ENCODE measurements at regions not wholly inside any gene's neighbourhood (a gene's known extent, or its start where the extent isn't known, plus 50 kb on each side); places are given as distances from the start of the nearest gene placed in this dataset.

DNA sequence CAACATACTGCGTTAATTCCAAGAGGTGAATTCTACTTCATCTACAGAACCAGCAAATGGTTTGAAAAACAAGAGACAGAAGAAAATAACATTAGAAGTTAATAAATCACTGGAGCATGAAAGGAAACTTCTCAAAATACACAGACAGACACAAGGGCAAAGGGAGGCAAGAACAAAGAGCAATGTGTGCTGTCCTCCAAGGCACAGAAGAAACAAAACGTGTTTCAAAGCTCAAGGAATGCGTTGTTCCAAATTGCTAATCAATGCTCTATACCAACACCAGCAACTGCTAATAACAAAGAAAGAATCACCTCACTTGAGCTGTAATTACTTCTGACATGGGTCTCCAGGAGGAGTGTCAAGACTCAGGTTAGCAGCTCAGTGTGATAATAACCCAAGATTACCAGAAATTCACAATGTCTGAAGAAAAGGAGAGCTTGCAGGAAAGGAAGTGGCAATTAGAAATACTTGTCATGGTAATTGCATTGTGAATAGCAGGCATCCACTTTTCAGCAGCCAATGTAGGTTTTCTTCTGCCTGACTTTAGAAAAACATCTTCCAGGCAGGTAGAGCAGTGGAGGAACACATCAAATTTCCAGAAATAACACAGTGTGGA lies 175.4 kb downstream of the SEC16B start:
- no peak overlapping the region for H3K4me3 ChIP-seq
- no peak overlapping the region for H3K27ac ChIP-seq
- no peaks in the 10 kb centered on the region for H3K4me1 ChIP-seq (replicated peaks)
- H3K9me3 ChIP-seq (replicated peaks) = no peaks in the 10 kb centered on the region; the same call in 1 of the 2 replicates
- H3K27me3 ChIP-seq (replicated peaks) = no peaks in the 10 kb centered on the region
- no peak for DNase-seq (ENCODE audit: low read depth in 1 of 2, low spot score in 2 of 2)
- H3K36me3 ChIP-seq = no peaks in the 10 kb centered on the region

DNA sequence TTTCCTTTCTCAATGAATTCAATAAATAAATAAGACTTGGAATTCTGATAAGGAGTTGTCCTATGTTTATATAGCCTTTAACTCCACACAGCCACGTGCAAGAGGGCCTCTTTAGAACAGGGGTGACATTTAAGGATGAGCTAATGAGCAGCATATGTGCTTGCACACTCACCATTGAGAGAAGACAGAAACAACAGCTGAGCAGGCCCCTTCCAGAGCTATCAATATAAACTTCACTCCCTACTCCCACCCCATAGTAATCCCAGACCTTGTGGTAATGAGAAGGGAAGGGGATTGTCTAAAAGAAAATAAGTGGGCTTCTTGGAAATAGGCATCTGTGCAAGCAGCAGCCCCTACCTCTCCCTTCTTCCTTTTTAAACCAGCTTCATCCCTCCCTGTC lies 176.0 kb downstream of the SEC16B start:
- H3K4me1 ChIP-seq (replicated peaks) = no peaks in the 10 kb centered on the region
- H3K4me3 ChIP-seq = no peak overlapping the region
- H3K9me3 ChIP-seq (replicated peaks) = no peaks in the 10 kb centered on the region; the same call in 1 of the 2 replicates
- no peaks in the 10 kb centered on the region for H3K27me3 ChIP-seq (replicated peaks)
- no peak for DNase-seq (ENCODE audit: low read depth in 1 of 2, low spot score in 2 of 2)
- H3K27ac ChIP-seq = no peak overlapping the region
- H3K36me3 ChIP-seq = no peaks in the 10 kb centered on the region

DNA sequence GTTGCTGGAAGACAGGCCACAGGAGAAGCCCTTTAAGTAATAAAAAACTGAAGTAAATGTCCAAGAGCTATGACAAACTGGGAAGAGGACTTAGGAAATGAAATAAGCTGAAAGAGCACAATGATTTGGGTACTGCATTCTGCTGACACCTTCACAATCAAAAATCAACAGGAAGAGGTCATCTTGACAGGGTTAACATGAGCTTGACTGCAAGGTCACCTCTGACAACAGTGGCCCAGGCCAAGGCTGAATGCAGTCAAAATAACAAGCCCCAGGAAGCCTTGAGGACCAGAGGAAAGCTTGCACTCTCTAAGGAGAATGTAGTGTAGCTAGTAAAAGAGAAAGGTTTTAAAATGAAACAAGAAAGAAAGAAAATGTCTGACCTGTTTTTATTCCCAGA lies 179.3 kb downstream of the SEC16B start:
- Histone ChIP-seq H3K27ac (no peak overlapping the region), H3K36me3 (no peaks in the 10 kb centered on the region), H3K4me1 (replicated peaks) (no peaks in the 10 kb centered on the region), H3K9me3 (replicated peaks) (no peaks in the 10 kb centered on the region; the same call in 1 of the 2 replicates), H3K4me3 (no peak overlapping the region), H3K27me3 (replicated peaks) (no peaks in the 10 kb centered on the region)
- no peak for DNase-seq (ENCODE audit: low read depth in 1 of 2, low spot score in 2 of 2)

DNA sequence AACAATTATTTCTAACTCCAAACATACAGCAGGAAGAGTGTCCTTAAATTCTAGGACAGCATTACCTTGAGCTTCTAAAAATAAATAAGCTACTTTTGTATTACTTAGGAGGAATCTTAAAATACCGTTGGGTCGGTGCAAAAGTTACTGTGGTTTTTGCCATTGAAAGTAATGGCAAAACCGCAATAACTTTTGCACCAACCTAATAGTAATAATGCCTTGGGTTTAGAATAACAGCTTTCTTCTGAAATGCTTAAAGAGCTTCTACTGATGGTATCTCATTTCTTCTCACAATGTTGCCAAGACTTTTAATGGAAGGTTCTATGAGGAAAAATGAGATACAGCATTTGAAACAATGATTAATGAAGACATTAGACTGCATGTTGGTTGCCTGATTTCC lies 179.9 kb downstream of the SEC16B start:
- H3K27me3 ChIP-seq (replicated peaks) = no peaks in the 10 kb centered on the region
- H3K4me1 ChIP-seq (replicated peaks) = no peaks in the 10 kb centered on the region
- no peaks in the 10 kb centered on the region; the same call in 1 of the 2 replicates for H3K9me3 ChIP-seq (replicated peaks)
- H3K4me3 ChIP-seq = no peak overlapping the region
- no peaks in the 10 kb centered on the region for H3K36me3 ChIP-seq
- H3K27ac ChIP-seq = no peak overlapping the region
- DNase-seq (ENCODE audit: low read depth in 1 of 2, low spot score in 2 of 2) = no peak

DNA sequence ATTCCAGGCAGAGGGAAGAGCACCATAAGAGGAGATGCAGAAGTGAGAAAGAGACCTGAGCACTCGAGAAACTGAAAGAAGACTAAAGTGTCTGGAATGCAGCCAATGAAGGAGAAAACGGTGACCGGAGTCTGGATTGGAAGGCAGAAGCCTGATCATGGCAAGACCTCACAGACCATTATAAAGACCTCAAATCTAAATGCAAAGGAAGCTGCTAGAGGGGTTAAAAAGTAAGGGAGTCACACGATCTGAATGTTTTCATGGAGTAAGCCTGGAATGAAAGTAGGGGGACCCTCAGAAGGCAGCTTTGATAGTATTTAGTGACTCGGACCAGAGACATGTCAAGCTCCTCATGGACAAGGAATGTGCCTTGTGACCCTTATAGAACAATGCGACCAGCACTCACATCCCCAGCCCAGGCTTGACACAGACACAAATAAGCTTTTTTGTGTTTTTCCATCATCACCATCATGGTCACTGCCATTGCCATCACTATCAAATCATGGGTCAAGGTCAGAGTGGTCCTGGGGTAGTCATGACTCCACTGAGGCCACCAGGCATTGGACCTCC lies 183.6 kb downstream of the SEC16B start:
- no peaks in the 10 kb centered on the region for H3K27me3 ChIP-seq (replicated peaks)
- no peak overlapping the region for H3K27ac ChIP-seq
- no peaks in the 10 kb centered on the region for H3K9me3 ChIP-seq (replicated peaks)
- H3K4me3 ChIP-seq = no peak overlapping the region
- H3K36me3 ChIP-seq = no peaks in the 10 kb centered on the region
- DNase-seq (ENCODE audit: low read depth in 1 of 2, low spot score in 2 of 2) = no peak
- H3K4me1 ChIP-seq (replicated peaks) = no peaks in the 10 kb centered on the region

DNA sequence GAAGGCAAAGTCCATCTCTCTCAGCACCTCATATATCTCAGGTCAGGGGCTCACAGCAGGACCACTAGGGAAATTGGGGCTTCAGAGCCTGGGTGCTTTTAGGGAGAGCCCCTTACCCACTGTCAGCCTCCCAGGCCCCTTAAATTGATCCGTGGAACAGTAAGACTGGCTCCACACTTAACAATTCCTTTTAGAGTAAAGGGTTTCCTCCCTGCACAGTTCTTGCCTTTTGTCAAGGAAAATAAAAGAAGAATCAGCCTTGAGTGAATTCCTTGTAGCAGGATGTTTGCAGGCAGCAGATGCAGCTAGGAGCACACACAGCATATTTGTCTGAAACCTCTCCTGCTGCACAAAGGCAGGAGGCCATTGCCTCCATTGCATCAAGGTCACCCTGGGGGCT lies 184.9 kb downstream of the SEC16B start:
- Histone ChIP-seq H3K36me3 (no peaks in the 10 kb centered on the region), H3K27ac (no peak overlapping the region), H3K9me3 (replicated peaks) (no peaks in the 10 kb centered on the region), H3K27me3 (replicated peaks) (no peaks in the 10 kb centered on the region), H3K4me3 (no peak overlapping the region), H3K4me1 (replicated peaks) (no peaks in the 10 kb centered on the region)
- DNase-seq (ENCODE audit: low read depth in 1 of 2, low spot score in 2 of 2) = no peak

DNA sequence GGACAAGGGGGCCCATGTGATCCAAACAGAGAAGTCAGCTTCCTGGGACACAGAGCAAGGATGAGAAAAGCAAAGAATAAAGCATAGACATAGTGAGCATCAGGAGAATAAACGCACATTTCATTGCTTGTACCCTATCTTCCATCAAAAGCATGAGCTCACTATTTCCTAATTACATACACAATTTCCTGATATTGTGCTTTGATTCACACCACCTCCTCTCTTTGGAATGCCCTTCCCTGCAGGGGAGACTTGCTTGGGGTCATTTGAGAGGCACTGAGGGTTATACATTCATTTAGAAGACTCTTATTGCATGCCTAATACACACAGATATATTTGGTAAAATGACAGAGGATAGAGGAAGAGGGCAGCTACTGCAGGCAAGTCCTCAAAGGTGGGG lies 185.4 kb downstream of the SEC16B start:
- no peaks in the 10 kb centered on the region for H3K27me3 ChIP-seq (replicated peaks)
- H3K4me3 ChIP-seq = no peak overlapping the region
- no peak for DNase-seq (ENCODE audit: low read depth in 1 of 2, low spot score in 2 of 2)
- no peaks in the 10 kb centered on the region for H3K9me3 ChIP-seq (replicated peaks)
- H3K27ac ChIP-seq = no peak overlapping the region
- H3K36me3 ChIP-seq = no peaks in the 10 kb centered on the region
- H3K4me1 ChIP-seq (replicated peaks) = no peaks in the 10 kb centered on the region

DNA sequence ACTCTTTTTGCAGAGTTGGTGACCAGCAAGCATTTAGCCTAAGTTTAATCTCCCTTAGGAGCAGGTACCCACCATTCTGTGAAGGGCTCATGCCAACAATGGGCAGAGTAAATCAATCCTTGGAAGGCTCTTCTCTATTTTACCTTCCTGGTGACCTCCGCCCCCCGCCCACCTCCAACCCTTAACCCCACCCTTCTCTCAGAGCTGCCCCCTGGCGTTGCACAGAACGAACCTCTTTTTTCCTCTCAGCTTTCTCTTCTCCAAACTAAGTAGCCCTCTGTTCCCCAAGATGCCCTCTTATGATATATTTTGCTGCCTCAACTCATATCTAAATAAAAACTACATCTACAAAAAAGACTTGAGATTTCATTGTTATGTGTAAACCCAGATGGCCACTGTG lies 186.8 kb downstream of the SEC16B start:
- H3K4me1 ChIP-seq (replicated peaks) = no peaks in the 10 kb centered on the region
- H3K36me3 ChIP-seq = no peaks in the 10 kb centered on the region
- no peak for DNase-seq (ENCODE audit: low read depth in 1 of 2, low spot score in 2 of 2)
- no peak overlapping the region for H3K27ac ChIP-seq
- H3K27me3 ChIP-seq (replicated peaks) = no peaks in the 10 kb centered on the region
- H3K4me3 ChIP-seq = no peak overlapping the region
- no peaks in the 10 kb centered on the region for H3K9me3 ChIP-seq (replicated peaks)

DNA sequence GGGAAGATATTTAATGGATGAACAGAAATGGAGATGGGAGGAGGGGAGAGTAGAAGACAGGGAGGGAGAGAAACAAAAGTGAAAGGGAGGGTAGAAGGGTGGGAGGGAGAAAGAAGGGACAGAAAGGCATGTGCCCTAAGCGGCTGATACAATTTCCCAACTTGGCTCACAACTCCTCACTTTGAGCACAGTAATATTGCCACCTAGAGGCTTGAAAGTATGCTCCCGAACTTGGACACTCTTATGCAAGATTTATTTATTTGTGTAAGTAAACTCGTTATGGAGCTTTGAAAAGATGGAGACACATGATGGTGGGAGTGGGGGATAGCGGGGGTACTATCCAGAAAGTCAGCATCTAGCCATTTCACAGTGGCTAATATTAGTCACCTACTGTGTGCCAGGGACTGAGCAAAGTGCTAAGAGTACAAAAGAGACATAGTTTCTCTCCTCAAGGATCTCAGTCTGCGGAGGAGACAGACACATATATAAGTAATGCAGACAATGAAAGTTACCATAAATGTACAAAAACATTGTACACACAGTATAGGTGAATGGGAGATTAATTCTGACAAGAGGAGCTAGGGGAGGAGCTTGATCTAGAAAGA lies 189.7 kb downstream of the SEC16B start:
- Histone ChIP-seq H3K27me3 (replicated peaks) (no peaks in the 10 kb centered on the region), H3K4me1 (replicated peaks) (no peaks in the 10 kb centered on the region), H3K36me3 (no peaks in the 10 kb centered on the region), H3K4me3 (no peak overlapping the region), H3K9me3 (replicated peaks) (no peaks in the 10 kb centered on the region), H3K27ac (no peak overlapping the region)
- DNase-seq (ENCODE audit: low read depth in 1 of 2, low spot score in 2 of 2) = peak in 1 of 2 experiments; percentile 23

DNA sequence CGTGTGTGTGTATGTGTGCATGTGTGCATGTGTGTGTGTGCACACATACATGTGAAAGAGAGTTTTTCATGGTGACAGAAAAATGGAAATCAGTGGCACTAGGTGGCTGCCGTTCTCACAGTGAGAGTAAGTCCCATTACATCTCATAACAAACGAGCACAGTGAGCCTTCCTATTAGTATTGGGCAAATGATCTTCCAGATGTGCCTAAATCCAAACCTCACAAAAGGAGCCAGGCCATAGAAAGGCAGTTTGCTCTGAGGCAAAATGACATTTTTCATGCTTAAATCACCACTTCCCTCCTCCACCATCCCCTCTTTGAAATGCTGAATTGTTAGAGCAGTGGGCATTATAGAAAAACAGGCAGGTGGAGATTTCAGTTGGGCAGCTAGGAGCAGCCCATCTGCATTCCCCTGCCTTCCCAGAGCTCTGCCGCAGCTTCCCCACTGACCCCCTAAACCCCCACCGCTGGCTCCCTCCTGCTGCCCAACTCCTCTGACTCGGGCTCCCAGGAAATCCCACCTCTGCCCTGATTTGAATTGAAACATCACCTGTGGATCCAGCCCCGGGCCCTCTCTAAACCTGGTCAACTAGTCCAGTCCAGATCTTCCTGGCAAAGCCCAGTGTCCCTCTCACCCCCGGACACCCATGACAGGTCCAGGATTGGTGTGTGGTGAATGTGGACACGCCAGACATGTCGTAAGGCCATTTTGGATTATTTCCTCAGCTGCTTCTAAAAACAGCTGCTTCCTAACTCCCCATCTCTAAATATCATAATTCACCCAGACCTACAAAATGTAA lies 190.5 kb downstream of the SEC16B start:
- H3K27me3 ChIP-seq (replicated peaks) = no peaks in the 10 kb centered on the region
- no peaks in the 10 kb centered on the region for H3K9me3 ChIP-seq (replicated peaks)
- H3K36me3 ChIP-seq = no peaks in the 10 kb centered on the region
- DNase-seq (ENCODE audit: low read depth in 1 of 2, low spot score in 2 of 2) = no peak
- no peak overlapping the region for H3K27ac ChIP-seq
- H3K4me3 ChIP-seq = no peak overlapping the region
- no peaks in the 10 kb centered on the region for H3K4me1 ChIP-seq (replicated peaks)

DNA sequence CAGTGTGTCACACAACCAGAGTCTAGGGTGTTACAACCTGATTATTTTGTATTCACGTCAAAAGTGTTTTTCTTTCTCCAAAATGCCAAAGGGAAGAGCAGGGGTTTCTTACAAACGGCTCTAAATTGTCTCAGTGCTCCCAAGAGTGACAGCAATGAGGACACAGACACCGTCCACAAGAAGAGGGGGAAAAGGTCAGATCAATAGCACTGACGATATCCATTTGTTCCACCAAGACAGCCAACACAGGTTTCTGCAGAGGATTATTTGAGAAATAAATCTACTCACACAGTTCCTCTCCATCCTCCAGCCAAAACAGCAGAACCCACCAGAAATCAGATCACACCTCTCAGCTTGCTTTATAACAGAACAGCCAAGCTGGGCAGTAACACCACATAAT lies 193.9 kb downstream of the SEC16B start:
- H3K4me3 ChIP-seq = no peak overlapping the region
- no peaks in the 10 kb centered on the region for H3K36me3 ChIP-seq
- no peaks in the 10 kb centered on the region for H3K4me1 ChIP-seq (replicated peaks)
- H3K27ac ChIP-seq = no peak overlapping the region
- 0 out of 2 replicates have a peak, but pooled peaks cover 12% of the 10 kb centered on the region for H3K9me3 ChIP-seq (replicated peaks)
- H3K27me3 ChIP-seq (replicated peaks) = no peaks in the 10 kb centered on the region
- no peak for DNase-seq (ENCODE audit: low read depth in 1 of 2, low spot score in 2 of 2)

DNA sequence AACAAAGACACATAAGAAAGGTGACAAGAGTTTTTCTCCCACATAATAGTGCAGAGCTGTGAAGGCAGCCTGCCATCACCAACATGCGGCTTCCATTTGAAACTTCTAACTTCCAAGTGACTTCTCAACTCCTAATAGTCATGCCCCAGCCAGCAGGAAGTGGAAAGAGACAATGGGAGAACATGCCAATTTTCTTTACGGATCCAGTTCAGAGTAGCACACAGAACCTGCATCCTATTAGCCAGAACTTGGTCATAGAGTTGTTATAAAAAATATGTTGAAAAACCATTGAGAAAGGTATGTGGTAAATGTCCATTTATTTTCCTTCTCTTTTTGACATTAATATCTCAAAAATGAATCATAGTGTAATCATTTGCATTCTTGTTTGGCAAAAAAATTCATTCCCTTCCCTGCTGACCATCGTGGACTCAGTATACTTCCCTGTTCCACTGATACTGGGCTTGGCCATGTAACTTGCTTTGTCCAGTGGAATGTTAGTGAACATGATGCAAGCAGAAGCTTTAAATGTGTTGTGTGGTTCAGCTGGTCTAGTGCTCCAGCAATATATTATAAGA lies 197.4 kb downstream of the SEC16B start:
- H3K9me3 ChIP-seq (replicated peaks) = 0 out of 2 replicates have a peak, but pooled peaks cover 12% of the 10 kb centered on the region
- H3K27me3 ChIP-seq (replicated peaks) = no peaks in the 10 kb centered on the region
- H3K36me3 ChIP-seq = no peaks in the 10 kb centered on the region
- H3K27ac ChIP-seq = no peak overlapping the region
- no peaks in the 10 kb centered on the region for H3K4me1 ChIP-seq (replicated peaks)
- no peak for DNase-seq (ENCODE audit: low read depth in 1 of 2, low spot score in 2 of 2)
- H3K4me3 ChIP-seq = no peak overlapping the region

DNA sequence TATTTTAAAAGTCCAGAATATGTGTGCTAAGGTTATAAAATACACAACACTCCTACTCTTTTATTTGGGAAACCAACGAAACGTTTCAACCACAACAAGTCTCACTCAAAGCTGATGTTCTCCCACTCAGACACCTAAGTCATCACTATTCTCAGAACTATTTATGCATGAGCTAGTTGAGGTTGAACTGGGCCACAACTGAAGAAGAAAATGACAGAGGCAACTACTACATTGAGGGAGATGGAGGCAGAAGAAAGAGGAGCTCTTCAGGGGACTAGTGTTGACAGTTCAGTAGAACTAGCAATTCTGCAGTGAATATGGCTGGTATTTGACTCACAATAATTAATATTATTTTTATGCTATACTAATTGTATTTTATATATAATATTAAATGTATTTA lies 198.2 kb downstream of the SEC16B start:
- no peaks in the 10 kb centered on the region for H3K27me3 ChIP-seq (replicated peaks)

DNA sequence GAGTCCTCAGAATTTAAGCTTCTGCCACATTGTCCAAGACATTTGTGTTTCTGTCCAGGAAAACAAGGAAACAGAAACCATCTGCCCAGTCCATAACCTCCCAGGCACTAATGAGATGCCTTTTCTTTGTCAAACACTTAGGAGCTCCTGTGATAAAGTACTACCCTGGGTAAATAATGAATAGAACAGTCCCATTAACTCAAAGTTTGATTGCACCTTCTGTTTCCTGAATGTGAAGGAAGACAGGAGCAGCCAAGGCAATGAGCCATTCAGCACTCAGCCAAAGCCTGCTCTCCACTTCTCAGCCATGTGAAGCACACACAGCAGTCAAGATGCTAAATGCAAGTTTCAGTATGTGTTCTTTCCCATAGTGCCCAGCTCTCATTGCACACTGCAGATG lies 199.8 kb downstream of the SEC16B start:
- DNase-seq (ENCODE audit: low read depth in 1 of 2, low spot score in 2 of 2) = no peak
- Histone ChIP-seq H3K4me1 (replicated peaks) (no peaks in the 10 kb centered on the region), H3K9me3 (replicated peaks) (0 out of 2 replicates have a peak, but pooled peaks cover 12% of the 10 kb centered on the region), H3K27ac (no peak overlapping the region), H3K4me3 (no peak overlapping the region), H3K36me3 (no peaks in the 10 kb centered on the region), H3K27me3 (replicated peaks) (no peaks in the 10 kb centered on the region)

More for the DNA sequence above, 198.2 kb downstream of the SEC16B start:
- Histone ChIP-seq H3K4me1 (replicated peaks) (no peaks in the 10 kb centered on the region), H3K9me3 (replicated peaks) (0 out of 2 replicates have a peak, but pooled peaks cover 12% of the 10 kb centered on the region), H3K27ac (no peak overlapping the region), H3K4me3 (no peak overlapping the region), H3K36me3 (no peaks in the 10 kb centered on the region)
- no peak for DNase-seq (ENCODE audit: low read depth in 1 of 2, low spot score in 2 of 2)

Measured in SJSA1 (cell line).